Mesothelial cell of epicardium (in vitro differentiated cells): ENCODE measurements at regions not wholly inside any gene's neighbourhood (a gene's known extent, or its start where the extent isn't known, plus 50 kb on each side); places are given as distances from the start of the nearest gene placed in this dataset.

Experiments used
- DNase-seq, 2 experiments: peaks; one replicate each; pipeline ENCODE4 v3.0.0; 2021; ENCODE audit warnings: low spot score in 2 of 2; ENCODE audit not compliant: unreplicated experiment in 2 of 2
- H3K27ac Mint-ChIP-seq: 2 replicates; pipeline ENCODE4 v1.8.0; 2021; ENCODE audit warnings: mixed read lengths
- H3K27me3 Mint-ChIP-seq: 2 replicates; pipeline ENCODE4 v1.8.0; 2021; ENCODE audit warnings: low read depth, mixed read lengths
- H3K36me3 Mint-ChIP-seq: 2 replicates; pipeline ENCODE4 v1.8.0; 2021; ENCODE audit warnings: mixed read lengths
- H3K4me1 Mint-ChIP-seq: 2 replicates; pipeline ENCODE4 v1.8.0; 2021; ENCODE audit warnings: mixed read lengths
- H3K4me3 Mint-ChIP-seq: 2 replicates; pipeline ENCODE4 v1.8.0; 2021; ENCODE audit warnings: mild to moderate bottlenecking, moderate library complexity, mixed read lengths
- H3K9me3 Mint-ChIP-seq: 2 replicates; pipeline ENCODE4 v1.8.0; 2021; ENCODE audit warnings: mixed read lengths
- TF ChIP-seq, protein P1 (sequence below): fragments of 200-600 bp; sonication (generic); IDR thresholded peaks from one replicate; pipeline ENCODE4 v1.5.0; 2021; ENCODE audit warnings: antibody characterized with exemption; ENCODE audit not compliant: unreplicated experiment

DNA sequence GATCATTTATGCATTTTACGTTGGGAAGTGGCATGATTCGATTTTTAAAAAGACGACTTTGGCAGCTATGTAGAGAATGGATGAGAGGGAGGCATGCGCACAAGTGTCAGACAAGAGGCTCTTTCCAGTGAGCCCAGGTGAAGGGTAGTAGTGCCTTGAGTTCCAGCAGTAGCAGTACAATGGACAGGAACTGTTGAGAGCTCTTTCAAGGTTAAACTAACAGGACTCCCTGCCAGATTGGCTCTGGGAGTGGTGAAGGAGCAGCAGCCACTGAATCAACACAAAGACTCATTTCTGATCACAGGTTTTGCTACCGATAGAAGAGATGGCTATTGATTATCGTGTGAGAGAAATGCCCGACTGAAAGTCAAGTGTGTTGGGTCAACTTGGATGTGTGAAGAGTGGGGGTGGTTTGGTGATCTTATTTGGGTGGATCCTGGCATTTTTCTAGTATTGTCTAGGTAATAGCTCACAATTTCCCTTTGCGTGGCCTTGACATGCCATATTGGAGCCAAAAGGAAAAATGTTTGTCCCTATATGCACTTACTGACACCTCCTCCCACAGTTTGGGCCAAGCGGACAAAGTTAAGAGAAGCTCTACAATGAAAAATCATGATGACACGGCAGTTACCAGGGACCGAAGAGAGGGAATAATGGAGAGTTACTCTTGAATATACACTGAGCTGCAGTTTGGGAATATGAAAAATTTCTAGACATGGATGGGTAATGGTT, 81.6 kb upstream of the MDFIC2 start:
- H3K27me3 Mint-ChIP-seq = peaks cover 28% of the 10 kb centered on the region

DNA sequence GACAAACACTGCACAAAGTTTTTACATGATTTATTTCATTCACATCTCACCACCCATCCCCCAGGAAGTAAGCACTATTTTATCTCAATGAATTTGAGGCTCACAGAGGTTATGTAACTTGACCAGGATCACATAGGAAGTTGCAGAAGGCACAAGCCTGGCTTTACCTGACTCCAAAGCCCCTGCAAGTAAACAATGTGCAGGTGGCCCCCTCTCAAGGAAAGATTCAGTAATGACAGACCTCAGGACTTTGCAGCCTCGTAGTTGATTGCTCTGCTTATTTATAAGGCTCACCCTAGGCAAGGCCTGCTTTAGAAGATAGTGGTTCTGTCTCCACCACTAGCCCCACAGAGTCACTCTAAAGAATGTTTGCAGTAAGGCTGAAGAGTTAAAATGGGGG, 79.8 kb upstream of the MDFIC2 start:
- Mint-ChIP-seq H3K27ac (no peak overlapping the region), H3K27me3 (peaks cover 28% of the 10 kb centered on the region), H3K4me3 (no peak overlapping the region), H3K9me3 (peaks cover 12% of the 10 kb centered on the region), H3K4me1 (no peaks in the 10 kb centered on the region), H3K36me3 (no peaks in the 10 kb centered on the region)
- TF ChIP-seq, protein P1, sequence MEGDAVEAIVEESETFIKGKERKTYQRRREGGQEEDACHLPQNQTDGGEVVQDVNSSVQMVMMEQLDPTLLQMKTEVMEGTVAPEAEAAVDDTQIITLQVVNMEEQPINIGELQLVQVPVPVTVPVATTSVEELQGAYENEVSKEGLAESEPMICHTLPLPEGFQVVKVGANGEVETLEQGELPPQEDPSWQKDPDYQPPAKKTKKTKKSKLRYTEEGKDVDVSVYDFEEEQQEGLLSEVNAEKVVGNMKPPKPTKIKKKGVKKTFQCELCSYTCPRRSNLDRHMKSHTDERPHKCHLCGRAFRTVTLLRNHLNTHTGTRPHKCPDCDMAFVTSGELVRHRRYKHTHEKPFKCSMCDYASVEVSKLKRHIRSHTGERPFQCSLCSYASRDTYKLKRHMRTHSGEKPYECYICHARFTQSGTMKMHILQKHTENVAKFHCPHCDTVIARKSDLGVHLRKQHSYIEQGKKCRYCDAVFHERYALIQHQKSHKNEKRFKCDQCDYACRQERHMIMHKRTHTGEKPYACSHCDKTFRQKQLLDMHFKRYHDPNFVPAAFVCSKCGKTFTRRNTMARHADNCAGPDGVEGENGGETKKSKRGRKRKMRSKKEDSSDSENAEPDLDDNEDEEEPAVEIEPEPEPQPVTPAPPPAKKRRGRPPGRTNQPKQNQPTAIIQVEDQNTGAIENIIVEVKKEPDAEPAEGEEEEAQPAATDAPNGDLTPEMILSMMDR = no peak
- DNase-seq = no peak

More for the DNA sequence above, 81.6 kb upstream of the MDFIC2 start:
- no peak for DNase-seq
- Mint-ChIP-seq H3K27ac (no peak overlapping the region), H3K9me3 (peaks cover 9% of the 10 kb centered on the region), H3K4me1 (no peaks in the 10 kb centered on the region), H3K36me3 (no peaks in the 10 kb centered on the region), H3K4me3 (no peak overlapping the region)
- TF ChIP-seq, protein P1 = no peak

GRCh38 chr3:70387889-70388288, 75.5 kb upstream of the MDFIC2 start:
- Mint-ChIP-seq H3K9me3 (peaks cover 12% of the 10 kb centered on the region), H3K27ac (no peak overlapping the region), H3K27me3 (peaks cover 9% of the 10 kb centered on the region), H3K36me3 (no peaks in the 10 kb centered on the region), H3K4me1 (peaks cover 10% of the 10 kb centered on the region), H3K4me3 (no peak overlapping the region)
- DNase-seq = no peak
- TF ChIP-seq, protein P1 = no peak

DNA sequence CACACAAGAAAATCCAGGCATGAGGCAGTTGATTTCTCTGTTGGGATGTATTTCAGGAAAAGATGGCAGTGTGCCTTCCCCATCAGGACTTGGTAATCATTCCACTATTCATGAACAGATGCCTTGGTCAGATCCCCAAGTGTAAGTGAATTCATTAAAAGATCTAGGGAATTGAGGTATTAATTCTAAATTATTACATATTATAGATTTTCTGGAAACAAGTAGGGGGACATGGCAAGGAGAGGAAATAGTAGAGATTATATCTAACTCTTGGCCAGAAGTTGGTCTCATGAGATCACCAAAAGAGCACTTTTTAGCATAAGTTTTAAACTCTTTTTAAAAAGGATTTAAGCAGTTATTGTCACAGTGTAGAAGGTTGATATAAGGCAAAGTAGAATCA, 74.4 kb upstream of the MDFIC2 start:
- Mint-ChIP-seq H3K27me3 (peaks cover 9% of the 10 kb centered on the region), H3K4me1 (peaks cover 10% of the 10 kb centered on the region), H3K27ac (no peak overlapping the region), H3K9me3 (peaks cover 12% of the 10 kb centered on the region), H3K36me3 (no peaks in the 10 kb centered on the region), H3K4me3 (no peak overlapping the region)
- TF ChIP-seq, protein P1 = no peak
- no peak for DNase-seq

DNA sequence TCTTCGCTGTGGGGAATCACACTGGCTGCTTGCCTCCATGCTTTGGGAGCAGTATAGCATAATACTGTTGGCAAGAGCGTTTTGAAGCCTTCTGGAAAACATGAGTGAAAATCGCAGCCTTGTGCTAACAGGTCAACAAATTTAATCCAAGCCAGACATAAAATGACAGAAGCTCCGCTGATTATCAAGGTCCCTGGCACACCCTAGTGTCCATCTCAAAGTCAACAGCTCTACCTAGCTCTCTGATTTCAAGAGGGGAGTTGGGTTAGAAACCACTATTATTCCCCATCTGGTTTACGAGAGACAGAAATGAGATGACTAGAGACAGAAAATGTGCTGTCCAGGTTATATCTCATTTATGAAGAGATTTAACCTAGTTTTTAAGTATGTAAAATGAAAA, 73.6 kb upstream of the MDFIC2 start:
- no peak for DNase-seq
- H3K9me3 Mint-ChIP-seq = peaks cover 12% of the 10 kb centered on the region
- no peak overlapping the region for H3K27ac Mint-ChIP-seq
- H3K36me3 Mint-ChIP-seq = no peaks in the 10 kb centered on the region
- no peak overlapping the region for H3K4me3 Mint-ChIP-seq
- peaks cover 9% of the 10 kb centered on the region for H3K27me3 Mint-ChIP-seq
- TF ChIP-seq, protein P1 = no peak
- H3K4me1 Mint-ChIP-seq = peaks cover 10% of the 10 kb centered on the region

DNA sequence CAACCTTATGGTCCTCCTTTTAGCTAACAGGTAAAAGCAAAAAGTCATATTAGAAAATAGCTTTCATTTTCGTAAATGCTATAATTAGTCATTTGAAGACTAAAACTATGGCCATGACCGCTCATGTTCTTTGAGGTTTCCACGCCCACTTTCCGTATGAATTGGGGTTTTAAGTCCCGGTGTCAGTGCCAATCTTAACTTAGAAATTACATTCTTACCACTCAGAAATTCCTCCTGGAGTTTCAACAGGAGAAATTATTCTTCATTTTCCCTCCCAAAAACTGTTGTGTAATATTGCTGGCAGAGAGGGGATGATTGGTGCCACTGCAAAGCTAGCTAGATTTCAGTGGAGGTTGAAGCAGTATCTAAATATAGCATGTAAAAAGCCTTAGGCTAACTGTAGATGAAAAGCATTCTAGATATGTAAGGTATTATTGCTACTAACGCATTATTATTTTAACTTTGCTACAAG, 71.0 kb upstream of the MDFIC2 start:
- Mint-ChIP-seq H3K27ac (no peak overlapping the region), H3K27me3 (peaks cover 7% of the 10 kb centered on the region), H3K9me3 (no peaks in the 10 kb centered on the region), H3K36me3 (no peaks in the 10 kb centered on the region), H3K4me3 (no peak overlapping the region), H3K4me1 (peaks cover 10% of the 10 kb centered on the region)
- DNase-seq = no peak
- TF ChIP-seq, protein P1 = no peak
